ENCODE measurements at regions not wholly inside any gene's neighbourhood (a gene's known extent, or its start where the extent isn't known, plus 50 kb on each side); places are given as distances from the start of the nearest gene placed in this dataset.
"Not testable (repeated sequence)": the region's sequence is repeated elsewhere in the genome, so short reads cannot be mapped to it uniquely, and the experiment has no call there.

- TF ChIP-seq, protein P1, sequence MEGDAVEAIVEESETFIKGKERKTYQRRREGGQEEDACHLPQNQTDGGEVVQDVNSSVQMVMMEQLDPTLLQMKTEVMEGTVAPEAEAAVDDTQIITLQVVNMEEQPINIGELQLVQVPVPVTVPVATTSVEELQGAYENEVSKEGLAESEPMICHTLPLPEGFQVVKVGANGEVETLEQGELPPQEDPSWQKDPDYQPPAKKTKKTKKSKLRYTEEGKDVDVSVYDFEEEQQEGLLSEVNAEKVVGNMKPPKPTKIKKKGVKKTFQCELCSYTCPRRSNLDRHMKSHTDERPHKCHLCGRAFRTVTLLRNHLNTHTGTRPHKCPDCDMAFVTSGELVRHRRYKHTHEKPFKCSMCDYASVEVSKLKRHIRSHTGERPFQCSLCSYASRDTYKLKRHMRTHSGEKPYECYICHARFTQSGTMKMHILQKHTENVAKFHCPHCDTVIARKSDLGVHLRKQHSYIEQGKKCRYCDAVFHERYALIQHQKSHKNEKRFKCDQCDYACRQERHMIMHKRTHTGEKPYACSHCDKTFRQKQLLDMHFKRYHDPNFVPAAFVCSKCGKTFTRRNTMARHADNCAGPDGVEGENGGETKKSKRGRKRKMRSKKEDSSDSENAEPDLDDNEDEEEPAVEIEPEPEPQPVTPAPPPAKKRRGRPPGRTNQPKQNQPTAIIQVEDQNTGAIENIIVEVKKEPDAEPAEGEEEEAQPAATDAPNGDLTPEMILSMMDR (IDR thresholded peaks at IDR 0.05) = not testable (repeated sequence)
- not testable (repeated sequence) for TF ChIP-seq POLR2AphosphoS5, POLR2A (IDR thresholded peaks at IDR 0.05)
Measured at GRCh38 chr3:77756397-77756975, 716.6 kb downstream of the ROBO2 start.

Measured in upper lobe of left lung (tissue), 4 donors.